Peyer's patch (tissue), 4 donors: ENCODE measurements at regions not wholly inside any gene's neighbourhood (a gene's known extent, or its start where the extent isn't known, plus 50 kb on each side); places are given as distances from the start of the nearest gene placed in this dataset.
"Not testable (repeated sequence)": the region's sequence is repeated elsewhere in the genome, so short reads cannot be mapped to it uniquely, and the experiment has no call there.

ENCODE experiments used
- DNase-seq, 3 donors: peaks; one replicate each; pipeline ENCODE4 v3.0.0-alpha.2; 2017 to 2019
- H3K27ac ChIP-seq, 4 donors: fragments of 200-600 bp; sonication (generic); one replicate each; pipeline ENCODE4 v1.5.1; 2016 to 2019
- H3K27me3 ChIP-seq, 2 donors: fragments of 200-600 bp; sonication (generic); one replicate each; pipeline ENCODE4 v1.5.1; 2019
- H3K36me3 ChIP-seq, 3 donors: fragments of 200-600 bp; sonication (generic); one replicate each; pipeline ENCODE4 v1.5.1; 2016 to 2019
- H3K4me1 ChIP-seq, 4 donors: fragments of 200-600 bp; sonication (generic); one replicate each; pipeline ENCODE4 v1.5.1; 2016 to 2019
- H3K4me3 ChIP-seq, 4 donors: fragments of 200-600 bp; sonication (generic); 1 replicate in 3 of 4; 2 replicates in 1 of 4; pipeline ENCODE4 v1.5.1; 2016 to 2019; ENCODE audit warnings: mild to moderate bottlenecking in 1 of 4
- H3K9me3 ChIP-seq, 4 donors: fragments of 200-600 bp; sonication (generic); one replicate each; pipeline ENCODE4 v1.5.1; 2016 to 2019; ENCODE audit warnings: mild to moderate bottlenecking in 1 of 4
- POLR2A ChIP-seq, 2 donors: fragments of 450-650 bp; IDR thresholded peaks; one replicate each; pipeline ENCODE4 v1.5.1; 2017; ENCODE audit warnings: antibody characterized with exemption in 2 of 2, mild to moderate bottlenecking in 2 of 2, moderate library complexity in 2 of 2
- TF ChIP-seq, protein P1 (sequence below), 6 experiments: fragments of 450-650 bp in 4 of 6; fragments of 200-600 bp in 2 of 6; sonication (generic) in 1 of 6; IDR thresholded peaks; one replicate each; pipeline ENCODE4 v1.5.1; 2017 to 2019; ENCODE audit warnings: antibody characterized with exemption in 6 of 6, mild to moderate bottlenecking in 3 of 6, moderate library complexity in 1 of 6

DNA sequence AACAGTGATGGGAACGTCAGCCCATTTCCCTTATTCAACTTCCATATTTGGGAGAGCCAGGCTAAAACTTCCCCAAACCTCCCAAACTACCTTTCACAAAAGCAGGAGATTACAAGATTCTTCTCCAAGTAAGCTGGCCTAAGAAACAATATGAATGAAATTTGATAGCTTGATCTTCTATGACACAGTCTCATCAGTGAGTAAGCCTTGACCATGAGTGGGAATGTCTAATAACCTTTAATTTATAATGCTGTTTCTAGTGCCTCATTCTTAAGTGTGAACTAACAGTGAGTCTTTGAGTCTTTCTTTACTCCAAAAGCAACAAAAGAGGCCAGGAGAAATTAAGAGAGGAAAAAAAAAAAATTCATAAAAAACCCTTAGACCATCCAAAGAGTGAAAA is 1379.9 kb downstream of the EFNA5 start:
- no peak for DNase-seq
- Histone ChIP-seq H3K27ac (no peak overlapping the region), H3K4me1 (no peaks in the 10 kb centered on the region), H3K36me3 (no peaks in the 10 kb centered on the region), H3K9me3 (no peaks in the 10 kb centered on the region), H3K4me3 (no peak overlapping the region), H3K27me3 (no peaks in the 10 kb centered on the region)
- TF ChIP-seq, protein P1, sequence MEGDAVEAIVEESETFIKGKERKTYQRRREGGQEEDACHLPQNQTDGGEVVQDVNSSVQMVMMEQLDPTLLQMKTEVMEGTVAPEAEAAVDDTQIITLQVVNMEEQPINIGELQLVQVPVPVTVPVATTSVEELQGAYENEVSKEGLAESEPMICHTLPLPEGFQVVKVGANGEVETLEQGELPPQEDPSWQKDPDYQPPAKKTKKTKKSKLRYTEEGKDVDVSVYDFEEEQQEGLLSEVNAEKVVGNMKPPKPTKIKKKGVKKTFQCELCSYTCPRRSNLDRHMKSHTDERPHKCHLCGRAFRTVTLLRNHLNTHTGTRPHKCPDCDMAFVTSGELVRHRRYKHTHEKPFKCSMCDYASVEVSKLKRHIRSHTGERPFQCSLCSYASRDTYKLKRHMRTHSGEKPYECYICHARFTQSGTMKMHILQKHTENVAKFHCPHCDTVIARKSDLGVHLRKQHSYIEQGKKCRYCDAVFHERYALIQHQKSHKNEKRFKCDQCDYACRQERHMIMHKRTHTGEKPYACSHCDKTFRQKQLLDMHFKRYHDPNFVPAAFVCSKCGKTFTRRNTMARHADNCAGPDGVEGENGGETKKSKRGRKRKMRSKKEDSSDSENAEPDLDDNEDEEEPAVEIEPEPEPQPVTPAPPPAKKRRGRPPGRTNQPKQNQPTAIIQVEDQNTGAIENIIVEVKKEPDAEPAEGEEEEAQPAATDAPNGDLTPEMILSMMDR (IDR thresholded peaks at IDR 0.05): no peak
- no peak for TF ChIP-seq POLR2A (IDR thresholded peaks at IDR 0.05)

DNA sequence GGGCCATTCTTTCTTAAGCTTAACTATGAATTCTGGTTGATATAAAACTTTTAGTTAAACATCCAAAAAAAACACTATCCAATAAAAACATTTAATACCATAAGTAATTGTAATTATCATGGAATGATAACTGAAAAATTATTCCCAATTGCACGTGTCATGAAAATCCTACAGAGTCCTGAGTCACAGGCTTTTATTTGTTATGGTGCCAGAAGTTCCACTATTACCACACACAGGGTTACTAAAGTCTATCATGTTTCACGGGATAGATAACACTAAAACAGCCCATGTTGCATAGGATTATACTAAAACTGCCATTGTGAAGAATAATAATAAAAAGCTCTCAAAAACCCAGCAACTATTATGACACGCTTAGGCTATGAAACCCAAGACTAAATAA is 1381.8 kb downstream of the EFNA5 start:
- Histone ChIP-seq H3K4me3 (no peak overlapping the region), H3K36me3 (no peaks in the 10 kb centered on the region), H3K4me1 (no peaks in the 10 kb centered on the region), H3K27ac (no peak overlapping the region), H3K9me3 (no peaks in the 10 kb centered on the region), H3K27me3 (no peaks in the 10 kb centered on the region)
- TF ChIP-seq, protein P1 (IDR thresholded peaks at IDR 0.05): no peak
- no peak for TF ChIP-seq POLR2A (IDR thresholded peaks at IDR 0.05)
- no peak for DNase-seq

DNA sequence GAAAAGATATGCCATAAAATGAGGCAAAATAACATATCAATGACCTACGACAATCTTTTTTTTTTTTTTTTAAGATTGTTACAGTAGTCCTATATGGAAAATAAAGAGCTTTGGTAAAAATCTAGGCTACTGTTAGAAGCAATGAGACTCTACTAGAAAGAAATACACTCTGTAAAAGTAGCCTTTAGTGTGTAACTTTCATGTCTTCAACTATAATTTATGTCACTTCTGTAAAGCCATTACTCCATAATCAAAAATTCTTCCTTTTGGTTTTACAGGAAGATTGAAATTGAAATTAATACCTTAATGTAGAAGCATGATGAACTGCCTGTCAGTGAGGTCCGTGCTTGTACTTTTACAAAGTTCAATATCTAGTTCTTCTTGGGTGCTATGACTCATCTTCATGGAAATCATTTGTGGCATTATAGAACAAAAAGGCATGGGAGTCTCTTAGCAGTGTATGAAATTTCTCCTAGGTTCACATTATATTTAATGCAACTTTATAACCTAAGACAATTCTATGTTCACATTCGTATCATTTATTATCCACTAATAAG is 1393.1 kb downstream of the EFNA5 start:
- TF ChIP-seq, protein P1 (IDR thresholded peaks at IDR 0.05): no peak
- TF ChIP-seq POLR2A (IDR thresholded peaks at IDR 0.05): no peak
- Histone ChIP-seq H3K36me3 (no peaks in the 10 kb centered on the region), H3K4me1 (no peaks in the 10 kb centered on the region), H3K9me3 (no peaks in the 10 kb centered on the region), H3K27ac (no peak overlapping the region), H3K27me3 (no peaks in the 10 kb centered on the region), H3K4me3 (no peak overlapping the region)
- no peak for DNase-seq

DNA sequence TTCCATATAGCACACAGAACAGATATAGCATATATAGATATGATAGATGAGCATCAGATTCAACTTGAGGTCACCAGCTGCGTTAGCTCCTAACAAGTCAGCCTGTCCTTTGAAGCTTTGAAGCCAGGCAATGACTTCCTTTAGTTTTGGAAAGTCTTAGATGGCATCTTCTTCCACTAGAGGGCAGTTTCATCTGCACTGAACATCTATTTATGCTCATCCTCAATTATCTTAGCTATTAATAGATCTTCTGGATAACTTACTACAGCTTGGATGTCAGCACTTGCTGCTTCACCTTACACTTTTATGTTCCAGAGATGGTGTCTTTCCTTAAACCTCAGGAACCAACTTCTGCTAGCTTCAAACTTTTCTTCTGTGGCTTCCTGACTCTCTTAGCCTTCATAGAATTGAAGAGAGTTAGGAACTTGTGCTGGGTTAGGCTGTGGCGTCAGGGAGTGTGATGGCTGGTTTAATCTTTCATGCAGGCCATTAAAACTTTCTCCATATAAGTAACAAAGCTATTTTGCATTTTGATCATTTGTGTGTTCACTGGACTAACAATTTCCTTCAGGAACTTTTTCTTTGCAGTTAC is 1401.4 kb downstream of the EFNA5 start:
- Histone ChIP-seq H3K9me3 (no peaks in the 10 kb centered on the region), H3K4me3 (no peak overlapping the region), H3K4me1 (no peaks in the 10 kb centered on the region), H3K27ac (no peak overlapping the region), H3K27me3 (no peaks in the 10 kb centered on the region), H3K36me3 (no peaks in the 10 kb centered on the region)
- no peak for DNase-seq
- no peak for TF ChIP-seq POLR2A (IDR thresholded peaks at IDR 0.05)
- TF ChIP-seq, protein P1 (IDR thresholded peaks at IDR 0.05): no peak

DNA sequence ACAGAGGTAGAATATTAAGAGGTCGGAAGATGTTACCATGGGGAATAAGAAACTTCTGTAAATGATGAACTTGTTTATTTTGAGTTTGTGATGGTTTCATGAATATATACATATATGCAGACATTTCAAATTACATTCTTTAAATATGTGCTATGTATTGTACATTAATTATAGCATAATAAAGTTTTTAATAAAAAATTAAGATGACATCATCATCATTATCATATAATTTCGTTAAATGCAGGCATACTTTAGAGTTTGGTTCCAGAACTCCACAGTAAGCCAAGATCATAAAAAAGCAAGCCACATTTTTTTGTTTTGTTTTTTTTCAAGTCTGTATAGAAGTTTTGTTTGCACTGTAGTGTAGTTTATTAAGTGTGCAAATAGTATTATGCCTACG is 1403.5 kb downstream of the EFNA5 start:
- no peaks in the 10 kb centered on the region for H3K36me3 ChIP-seq
- no peaks in the 10 kb centered on the region for H3K9me3 ChIP-seq
- no peak overlapping the region for H3K4me3 ChIP-seq
- no peak for TF ChIP-seq POLR2A (IDR thresholded peaks at IDR 0.05)
- H3K27me3 ChIP-seq: no peaks in the 10 kb centered on the region
- no peak for DNase-seq
- no peaks in the 10 kb centered on the region for H3K4me1 ChIP-seq
- no peak overlapping the region for H3K27ac ChIP-seq

DNA sequence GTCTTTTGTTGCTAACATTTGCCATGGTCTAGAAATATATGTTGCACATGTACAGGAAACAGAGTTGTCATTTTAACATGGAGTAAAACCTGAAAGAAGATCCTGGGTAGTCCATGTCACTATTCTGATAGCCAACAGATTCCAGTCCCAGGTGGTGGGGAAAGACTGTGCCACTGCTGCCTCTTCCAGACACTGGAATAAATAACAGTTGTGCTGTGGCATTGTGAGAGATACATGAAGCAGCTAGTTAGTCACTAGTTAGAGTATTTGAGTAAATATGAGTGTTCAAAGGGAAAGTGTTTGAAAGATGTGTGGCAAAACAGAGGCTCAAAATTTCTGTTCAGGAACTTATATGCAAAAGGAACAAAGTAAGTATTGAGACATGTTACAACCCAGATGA is 1408.3 kb downstream of the EFNA5 start:
- no peaks in the 10 kb centered on the region for H3K4me1 ChIP-seq
- H3K27me3 ChIP-seq: no peaks in the 10 kb centered on the region
- no peak overlapping the region for H3K27ac ChIP-seq
- H3K36me3 ChIP-seq: no peaks in the 10 kb centered on the region
- H3K9me3 ChIP-seq: no peaks in the 10 kb centered on the region
- DNase-seq: no peak
- H3K4me3 ChIP-seq: no peak overlapping the region
- TF ChIP-seq POLR2A (IDR thresholded peaks at IDR 0.05): no peak

DNA sequence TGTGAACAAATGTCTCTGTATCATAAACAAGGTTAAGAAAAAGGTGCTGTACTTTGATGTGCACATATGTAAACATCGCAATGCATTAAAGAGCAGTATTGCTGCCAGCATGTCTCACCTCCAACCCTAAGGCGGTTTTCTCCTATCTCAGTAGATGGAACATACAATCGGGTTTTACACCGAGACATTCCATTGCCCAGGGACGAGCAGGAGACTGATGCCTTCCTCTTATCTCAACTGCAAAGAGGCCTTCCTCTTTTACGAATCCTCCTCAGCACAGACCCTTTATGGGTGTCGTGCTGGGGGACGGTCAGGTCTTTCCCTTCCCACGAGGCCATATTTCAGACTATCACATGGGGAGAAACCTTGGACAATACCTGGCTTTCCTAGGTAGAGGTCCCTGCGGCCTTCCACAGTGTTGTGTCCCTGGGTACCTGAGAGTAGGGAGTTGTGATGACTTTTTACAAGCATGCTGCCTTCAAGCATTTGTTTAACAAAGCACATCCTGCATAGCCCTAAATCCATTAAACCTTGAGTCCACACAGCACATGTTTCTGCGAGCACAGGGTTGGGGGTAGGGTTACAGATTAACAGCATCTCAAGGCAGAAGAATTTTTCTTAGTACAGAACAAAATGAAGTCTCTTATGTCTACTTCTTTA is 1411.2 kb downstream of the EFNA5 start:
- DNase-seq, H3K4me3 ChIP-seq, H3K36me3 ChIP-seq, H3K4me1 ChIP-seq, H3K27me3 ChIP-seq, H3K9me3 ChIP-seq, H3K27ac ChIP-seq: not testable (repeated sequence)
